SK-N-SH (cell line): ENCODE measurements at regions not wholly inside any gene's neighbourhood (a gene's known extent, or its start where the extent isn't known, plus 50 kb on each side); places are given as distances from the start of the nearest gene placed in this dataset.

ENCODE experiments used
- EP300 ChIP-seq, 2 experiments: IDR thresholded peaks; 2 replicates each; pipeline versions ENCODE4 v1.4.0 to v1.6.1; 2012; ENCODE audit warnings: borderline replicate concordance in 1 of 2, low read depth in 1 of 2, low read length in 1 of 2
- FOXM1 ChIP-seq: IDR thresholded peaks from 2 replicates; pipeline ENCODE4 v1.4.0; 2012; ENCODE audit warnings: low read depth, mild to moderate bottlenecking
- GABPA ChIP-seq: IDR thresholded peaks from 2 replicates; pipeline ENCODE4 v1.4.0; 2012; ENCODE audit warnings: low read depth, mild to moderate bottlenecking
- IRF3 ChIP-seq: fragments of 150-350 bp; IDR thresholded peaks from 2 replicates; pipeline ENCODE4 v1.6.1; 2016; ENCODE audit warnings: mild to moderate bottlenecking, low read depth, low read length
- JUND ChIP-seq: IDR thresholded peaks from 2 replicates; pipeline ENCODE4 v1.4.0; 2012
- NFIC ChIP-seq: IDR thresholded peaks from 2 replicates; pipeline ENCODE4 v1.4.0; 2012; ENCODE audit warnings: borderline replicate concordance
- RAD21 ChIP-seq: IDR thresholded peaks from 2 replicates; pipeline ENCODE4 v1.6.1; 2012; ENCODE audit warnings: mild to moderate bottlenecking, low read length
- REST ChIP-seq: IDR thresholded peaks from 2 replicates; pipeline ENCODE4 v1.6.1; 2012; ENCODE audit warnings: mild to moderate bottlenecking, low read depth, low read length, moderate library complexity
- RFX5 ChIP-seq: IDR thresholded peaks from 2 replicates; pipeline ENCODE4 v1.6.1; 2012; ENCODE audit warnings: mild to moderate bottlenecking, improper control_type of control experiment, low read length
- SIN3A ChIP-seq: IDR thresholded peaks from 2 replicates; pipeline ENCODE4 v1.6.1; 2012; ENCODE audit warnings: low read depth, mild to moderate bottlenecking, low read length, moderate library complexity, borderline replicate concordance
- SMC3 ChIP-seq: IDR thresholded peaks from 2 replicates; pipeline ENCODE4 v1.6.1; 2012; ENCODE audit warnings: low read depth, low read length, improper control_type of control experiment
- TAF1 ChIP-seq: IDR thresholded peaks from 2 replicates; pipeline ENCODE4 v1.6.1; 2012; ENCODE audit warnings: low read depth, mild to moderate bottlenecking, low read length, moderate library complexity, borderline replicate concordance
- TCF12 ChIP-seq: IDR thresholded peaks from 2 replicates; pipeline ENCODE4 v1.4.0; 2012
- TF ChIP-seq, protein P1 (sequence below): fragments of 200-600 bp; sonication (generic); IDR thresholded peaks from 2 replicates; pipeline ENCODE4 v1.6.1; 2017; ENCODE audit warnings: antibody characterized with exemption, mild to moderate bottlenecking, moderate library complexity

DNA sequence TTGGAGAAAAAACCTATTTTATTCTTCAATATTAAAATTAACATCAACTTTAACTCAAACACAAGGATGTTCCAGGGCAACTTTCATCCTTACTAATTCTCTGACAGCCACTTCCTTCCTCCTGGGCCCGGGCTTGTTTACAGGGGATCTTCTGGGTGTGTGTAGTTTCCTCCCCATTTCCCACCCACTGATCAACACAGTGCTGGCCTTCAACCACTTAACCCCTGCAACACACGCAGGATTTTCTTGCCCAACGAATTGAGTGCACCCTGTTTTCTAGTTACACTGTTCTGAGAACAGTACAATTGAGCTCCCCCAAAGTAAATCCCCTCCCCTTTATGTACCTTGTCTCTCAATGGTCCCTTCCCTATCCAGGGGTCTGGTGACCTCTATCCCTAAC is 83.1 kb upstream of the RANBP3L start:
- TF ChIP-seq, protein P1, sequence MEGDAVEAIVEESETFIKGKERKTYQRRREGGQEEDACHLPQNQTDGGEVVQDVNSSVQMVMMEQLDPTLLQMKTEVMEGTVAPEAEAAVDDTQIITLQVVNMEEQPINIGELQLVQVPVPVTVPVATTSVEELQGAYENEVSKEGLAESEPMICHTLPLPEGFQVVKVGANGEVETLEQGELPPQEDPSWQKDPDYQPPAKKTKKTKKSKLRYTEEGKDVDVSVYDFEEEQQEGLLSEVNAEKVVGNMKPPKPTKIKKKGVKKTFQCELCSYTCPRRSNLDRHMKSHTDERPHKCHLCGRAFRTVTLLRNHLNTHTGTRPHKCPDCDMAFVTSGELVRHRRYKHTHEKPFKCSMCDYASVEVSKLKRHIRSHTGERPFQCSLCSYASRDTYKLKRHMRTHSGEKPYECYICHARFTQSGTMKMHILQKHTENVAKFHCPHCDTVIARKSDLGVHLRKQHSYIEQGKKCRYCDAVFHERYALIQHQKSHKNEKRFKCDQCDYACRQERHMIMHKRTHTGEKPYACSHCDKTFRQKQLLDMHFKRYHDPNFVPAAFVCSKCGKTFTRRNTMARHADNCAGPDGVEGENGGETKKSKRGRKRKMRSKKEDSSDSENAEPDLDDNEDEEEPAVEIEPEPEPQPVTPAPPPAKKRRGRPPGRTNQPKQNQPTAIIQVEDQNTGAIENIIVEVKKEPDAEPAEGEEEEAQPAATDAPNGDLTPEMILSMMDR, result no peak
- no peak for TF ChIP-seq RAD21
- no peak for TF ChIP-seq FOXM1
- no peak for TF ChIP-seq RFX5
- no peak for TF ChIP-seq EP300 (IDR thresholded peaks at IDR 0.05; ENCODE audit: borderline replicate concordance in 1 of 2, low read depth in 1 of 2, low read length in 1 of 2)
- TF ChIP-seq JUND, result no peak
- TF ChIP-seq IRF3, result no peak
- no peak for TF ChIP-seq NFIC
- TF ChIP-seq TAF1, result no peak
- no peak for TF ChIP-seq SIN3A
- TF ChIP-seq SMC3, result no peak
- no peak for TF ChIP-seq GABPA
- no peak for TF ChIP-seq TCF12
- no peak for TF ChIP-seq REST
